Adrenal gland (tissue), 5 donors: ENCODE measurements at regions not wholly inside any gene's neighbourhood (a gene's known extent, or its start where the extent isn't known, plus 50 kb on each side); places are given as distances from the start of the nearest gene placed in this dataset.

Experiments used
- POLR2A ChIP-seq, 2 donors: fragments of 450-650 bp; IDR thresholded peaks; one replicate each; pipeline ENCODE4 v1.6.1; 2017; ENCODE audit warnings: antibody characterized with exemption in 2 of 2, mild to moderate bottlenecking in 2 of 2, moderate library complexity in 1 of 2
- TF ChIP-seq, protein P1 (sequence below), 6 experiments: fragments of 450-650 bp in 4 of 6; fragments of 200-600 bp in 2 of 6; sonication (generic) in 1 of 6; IDR thresholded peaks; 1 replicate in 5 of 6; 2 replicates in 1 of 6; pipeline versions ENCODE4 v1.5.1 to v1.8.0; 2016 to 2021; ENCODE audit warnings: antibody characterized with exemption in 6 of 6, mild to moderate bottlenecking in 2 of 6, moderate library complexity in 1 of 6
- donor health status: DM: no; HTN: no; CAD: no.

GRCh38 chr11:41963406-41963805 is 504.0 kb upstream of the LRRC4C start:
- TF ChIP-seq, protein P1, sequence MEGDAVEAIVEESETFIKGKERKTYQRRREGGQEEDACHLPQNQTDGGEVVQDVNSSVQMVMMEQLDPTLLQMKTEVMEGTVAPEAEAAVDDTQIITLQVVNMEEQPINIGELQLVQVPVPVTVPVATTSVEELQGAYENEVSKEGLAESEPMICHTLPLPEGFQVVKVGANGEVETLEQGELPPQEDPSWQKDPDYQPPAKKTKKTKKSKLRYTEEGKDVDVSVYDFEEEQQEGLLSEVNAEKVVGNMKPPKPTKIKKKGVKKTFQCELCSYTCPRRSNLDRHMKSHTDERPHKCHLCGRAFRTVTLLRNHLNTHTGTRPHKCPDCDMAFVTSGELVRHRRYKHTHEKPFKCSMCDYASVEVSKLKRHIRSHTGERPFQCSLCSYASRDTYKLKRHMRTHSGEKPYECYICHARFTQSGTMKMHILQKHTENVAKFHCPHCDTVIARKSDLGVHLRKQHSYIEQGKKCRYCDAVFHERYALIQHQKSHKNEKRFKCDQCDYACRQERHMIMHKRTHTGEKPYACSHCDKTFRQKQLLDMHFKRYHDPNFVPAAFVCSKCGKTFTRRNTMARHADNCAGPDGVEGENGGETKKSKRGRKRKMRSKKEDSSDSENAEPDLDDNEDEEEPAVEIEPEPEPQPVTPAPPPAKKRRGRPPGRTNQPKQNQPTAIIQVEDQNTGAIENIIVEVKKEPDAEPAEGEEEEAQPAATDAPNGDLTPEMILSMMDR (IDR thresholded peaks at IDR 0.05), result no peak
- no peak for TF ChIP-seq POLR2A (IDR thresholded peaks at IDR 0.05)
